ENCODE measurements at regions not wholly inside any gene's neighbourhood (a gene's known extent, or its start where the extent isn't known, plus 50 kb on each side); places are given as distances from the start of the nearest gene placed in this dataset.

- no CpG with 5 or more reads among the region's 8 CpGs for WGBS (ENCODE audit: extremely low coverage, insufficient read length, low lambda C conversion rate)
- Histone ChIP-seq H2BK5ac (ENCODE audit: insufficient read length, low read length) (no peak overlapping the region), H3K9ac (ENCODE audit: extremely low read depth, insufficient read length, low read length) (no peak overlapping the region)
Observed at GRCh38 chr9:30048396-30048795, 2336.0 kb upstream of the ACO1 start.

More at GRCh38 chr9:30048396-30048795, 2336.0 kb upstream of the ACO1 start:
- no peaks in the 10 kb centered on the region for H3K36me3 Mint-ChIP-seq (ENCODE audit: insufficient read depth in 1 of 3, low read depth in 3 of 3)
- Histone ChIP-seq H3K79me2 (ENCODE audit: insufficient read depth, low read length) (no peaks in the 10 kb centered on the region), H3K4me1 (ENCODE audit: insufficient read depth, low read length) (no peaks in the 10 kb centered on the region), H4K91ac (ENCODE audit: insufficient read length, low read depth, low read length) (no peak overlapping the region), H3K4me2 (ENCODE audit: insufficient read depth, insufficient read length, low read length) (no peak overlapping the region), H3K27ac (ENCODE audit: insufficient read length, low read depth, low read length) (no peak overlapping the region), H2BK12ac (ENCODE audit: insufficient read length, low read depth, low read length) (no peak overlapping the region), H2BK15ac (ENCODE audit: low read depth, low read length) (no peak overlapping the region), H3K79me1 (ENCODE audit: insufficient read depth, low read depth, low read length, poor library complexity, severe bottlenecking) (no peaks in the 10 kb centered on the region), H4K5ac (ENCODE audit: insufficient read length, low read depth, low read length) (no peak overlapping the region), H4K20me1 (ENCODE audit: control insufficient read depth, insufficient read depth, insufficient read length) (no peaks in the 10 kb centered on the region), H3K18ac (ENCODE audit: insufficient read length, low read depth, low read length) (no peak overlapping the region), H2AK5ac (ENCODE audit: insufficient read length, low read length) (no peak overlapping the region), H3K23me2 (ENCODE audit: insufficient read length, low read depth, low read length, poor library complexity, severe bottlenecking) (no peaks in the 10 kb centered on the region), H3K14ac (ENCODE audit: insufficient read depth, low read length) (no peak overlapping the region), H3K27me3 (ENCODE audit: insufficient read depth, low read length) (no peaks in the 10 kb centered on the region), H4K8ac (replicated peaks; ENCODE audit: insufficient read length, low read depth, low read length) (no peak overlapping the region), H3K56ac (ENCODE audit: insufficient read length, low read depth, low read length) (no peak overlapping the region), H3K23ac (ENCODE audit: insufficient read length, low read depth, low read length) (no peak overlapping the region), H3K9me3 (ENCODE audit: control insufficient read depth, low read depth, low read length) (no peaks in the 10 kb centered on the region), H2AFZ (ENCODE audit: low read length) (no peak overlapping the region), H2BK20ac (ENCODE audit: low read depth, low read length, poor library complexity, severe bottlenecking) (no peak overlapping the region), H3K4ac (ENCODE audit: low read depth, low read length) (no peak overlapping the region), H2BK120ac (ENCODE audit: low read depth, low read length, poor library complexity, severe bottlenecking) (no peak overlapping the region), H3T11ph (ENCODE audit: low read length) (no peak overlapping the region)
- H3K4me3 Mint-ChIP-seq = no peak overlapping the region
- TF ChIP-seq, protein P1, sequence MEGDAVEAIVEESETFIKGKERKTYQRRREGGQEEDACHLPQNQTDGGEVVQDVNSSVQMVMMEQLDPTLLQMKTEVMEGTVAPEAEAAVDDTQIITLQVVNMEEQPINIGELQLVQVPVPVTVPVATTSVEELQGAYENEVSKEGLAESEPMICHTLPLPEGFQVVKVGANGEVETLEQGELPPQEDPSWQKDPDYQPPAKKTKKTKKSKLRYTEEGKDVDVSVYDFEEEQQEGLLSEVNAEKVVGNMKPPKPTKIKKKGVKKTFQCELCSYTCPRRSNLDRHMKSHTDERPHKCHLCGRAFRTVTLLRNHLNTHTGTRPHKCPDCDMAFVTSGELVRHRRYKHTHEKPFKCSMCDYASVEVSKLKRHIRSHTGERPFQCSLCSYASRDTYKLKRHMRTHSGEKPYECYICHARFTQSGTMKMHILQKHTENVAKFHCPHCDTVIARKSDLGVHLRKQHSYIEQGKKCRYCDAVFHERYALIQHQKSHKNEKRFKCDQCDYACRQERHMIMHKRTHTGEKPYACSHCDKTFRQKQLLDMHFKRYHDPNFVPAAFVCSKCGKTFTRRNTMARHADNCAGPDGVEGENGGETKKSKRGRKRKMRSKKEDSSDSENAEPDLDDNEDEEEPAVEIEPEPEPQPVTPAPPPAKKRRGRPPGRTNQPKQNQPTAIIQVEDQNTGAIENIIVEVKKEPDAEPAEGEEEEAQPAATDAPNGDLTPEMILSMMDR (conservative IDR thresholded peaks at IDR 0.05) = no peak
- no peaks in the 10 kb centered on the region for H3K9me3 Mint-ChIP-seq
- H3K27ac Mint-ChIP-seq = no peak overlapping the region
- DNase-seq = no peak
- H3K4me1 Mint-ChIP-seq = no peaks in the 10 kb centered on the region
- H3K27me3 Mint-ChIP-seq (ENCODE audit: low read depth) = no peaks in the 10 kb centered on the region

All from H9 (cell line).